ENCODE measurements at regions not wholly inside any gene's neighbourhood (a gene's known extent, or its start where the extent isn't known, plus 50 kb on each side); places are given as distances from the start of the nearest gene placed in this dataset.

DNA sequence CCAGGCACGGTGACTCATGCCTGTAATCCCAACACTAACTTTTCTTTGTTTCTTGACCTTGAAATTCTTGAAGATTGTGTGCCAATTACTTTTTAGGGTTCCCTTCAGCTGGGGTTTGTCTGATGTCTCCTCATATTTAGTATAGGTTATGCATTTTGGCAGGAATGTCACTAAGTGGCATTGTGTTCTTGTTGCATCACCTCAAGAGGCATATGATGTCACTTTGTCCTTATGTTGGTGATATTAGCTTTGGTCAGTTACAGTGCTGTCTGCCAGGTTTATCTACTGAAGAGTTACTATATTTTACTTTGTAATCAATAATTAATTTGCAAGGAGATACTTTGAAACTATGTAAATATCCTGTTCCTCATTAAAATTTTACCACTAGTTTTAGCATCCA is 61.0 kb upstream of the BTG1 start:
- Histone ChIP-seq H3K36me3 (ENCODE audit: control insufficient read depth, insufficient read depth, low read length) (no peaks in the 10 kb centered on the region), H3K4me1 (0 out of 2 replicates have a peak, but pooled peaks cover 3% of the 10 kb centered on the region), H3K27me3 (replicated peaks; ENCODE audit: control insufficient read depth, insufficient read depth, low read length) (no peaks in the 10 kb centered on the region), H3K9me3 (no peaks in the 10 kb centered on the region), H3K4me3 (ENCODE audit: low read depth, low read length) (no peak overlapping the region)
- Mint-ChIP-seq H3K4me3 (ENCODE audit: unreplicated experiment) (no peak overlapping the region), H3K36me3 (ENCODE audit: insufficient read depth, unreplicated experiment) (no peaks in the 10 kb centered on the region), H3K4me1 (ENCODE audit: low read depth, unreplicated experiment) (peaks cover 4% of the 10 kb centered on the region), H3K27me3 (ENCODE audit: insufficient read depth, unreplicated experiment) (no peaks in the 10 kb centered on the region), H3K27ac (ENCODE audit: unreplicated experiment) (peak overlapping the region; percentile 36), H3K9me3 (ENCODE audit: unreplicated experiment) (no peaks in the 10 kb centered on the region)
- no peak for DNase-seq
- ChIA-PET POLR2A (no interaction called here), CTCF (no interaction called here)
- BruUV-seq (replicated peaks) = no TSS peak
- TF ChIP-seq, protein P1, sequence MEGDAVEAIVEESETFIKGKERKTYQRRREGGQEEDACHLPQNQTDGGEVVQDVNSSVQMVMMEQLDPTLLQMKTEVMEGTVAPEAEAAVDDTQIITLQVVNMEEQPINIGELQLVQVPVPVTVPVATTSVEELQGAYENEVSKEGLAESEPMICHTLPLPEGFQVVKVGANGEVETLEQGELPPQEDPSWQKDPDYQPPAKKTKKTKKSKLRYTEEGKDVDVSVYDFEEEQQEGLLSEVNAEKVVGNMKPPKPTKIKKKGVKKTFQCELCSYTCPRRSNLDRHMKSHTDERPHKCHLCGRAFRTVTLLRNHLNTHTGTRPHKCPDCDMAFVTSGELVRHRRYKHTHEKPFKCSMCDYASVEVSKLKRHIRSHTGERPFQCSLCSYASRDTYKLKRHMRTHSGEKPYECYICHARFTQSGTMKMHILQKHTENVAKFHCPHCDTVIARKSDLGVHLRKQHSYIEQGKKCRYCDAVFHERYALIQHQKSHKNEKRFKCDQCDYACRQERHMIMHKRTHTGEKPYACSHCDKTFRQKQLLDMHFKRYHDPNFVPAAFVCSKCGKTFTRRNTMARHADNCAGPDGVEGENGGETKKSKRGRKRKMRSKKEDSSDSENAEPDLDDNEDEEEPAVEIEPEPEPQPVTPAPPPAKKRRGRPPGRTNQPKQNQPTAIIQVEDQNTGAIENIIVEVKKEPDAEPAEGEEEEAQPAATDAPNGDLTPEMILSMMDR (IDR thresholded peaks at IDR 0.05; ENCODE audit: insufficient read depth in 1 of 2, low read depth in 1 of 2, low read length in 1 of 2, severe bottlenecking in 1 of 2, unreplicated experiment in 1 of 2) = no peak
- intact Hi-C loops (cut with micrococcal nuclease; ENCODE audit: unreplicated experiment) = no loop called here

GRCh38 chr12:92206011-92206410 is 60.4 kb upstream of the BTG1 start:
- BruUV-seq (replicated peaks) = no TSS peak
- TF ChIP-seq, protein P1 (IDR thresholded peaks at IDR 0.05; ENCODE audit: insufficient read depth in 1 of 2, low read depth in 1 of 2, low read length in 1 of 2, severe bottlenecking in 1 of 2, unreplicated experiment in 1 of 2) = no peak
- intact Hi-C loops (cut with micrococcal nuclease; ENCODE audit: unreplicated experiment) = no loop called here
- Mint-ChIP-seq H3K9me3 (ENCODE audit: unreplicated experiment) (no peaks in the 10 kb centered on the region), H3K27ac (ENCODE audit: unreplicated experiment) (no peak overlapping the region), H3K36me3 (ENCODE audit: insufficient read depth, unreplicated experiment) (no peaks in the 10 kb centered on the region), H3K4me1 (ENCODE audit: low read depth, unreplicated experiment) (peaks cover 4% of the 10 kb centered on the region), H3K27me3 (ENCODE audit: insufficient read depth, unreplicated experiment) (no peaks in the 10 kb centered on the region), H3K4me3 (ENCODE audit: unreplicated experiment) (no peak overlapping the region)
- no peaks in the 10 kb centered on the region for H3K36me3 ChIP-seq (ENCODE audit: control insufficient read depth, insufficient read depth, low read length)
- H3K4me1 ChIP-seq = 0 out of 2 replicates have a peak, but pooled peaks cover 3% of the 10 kb centered on the region
- no peaks in the 10 kb centered on the region for H3K9me3 ChIP-seq
- no peak overlapping the region for H3K4me3 ChIP-seq (ENCODE audit: low read depth, low read length)
- no peaks in the 10 kb centered on the region for H3K27me3 ChIP-seq (replicated peaks; ENCODE audit: control insufficient read depth, insufficient read depth, low read length)
- DNase-seq = no peak
- ChIA-PET CTCF (no interaction called here), POLR2A (no interaction called here)

DNA sequence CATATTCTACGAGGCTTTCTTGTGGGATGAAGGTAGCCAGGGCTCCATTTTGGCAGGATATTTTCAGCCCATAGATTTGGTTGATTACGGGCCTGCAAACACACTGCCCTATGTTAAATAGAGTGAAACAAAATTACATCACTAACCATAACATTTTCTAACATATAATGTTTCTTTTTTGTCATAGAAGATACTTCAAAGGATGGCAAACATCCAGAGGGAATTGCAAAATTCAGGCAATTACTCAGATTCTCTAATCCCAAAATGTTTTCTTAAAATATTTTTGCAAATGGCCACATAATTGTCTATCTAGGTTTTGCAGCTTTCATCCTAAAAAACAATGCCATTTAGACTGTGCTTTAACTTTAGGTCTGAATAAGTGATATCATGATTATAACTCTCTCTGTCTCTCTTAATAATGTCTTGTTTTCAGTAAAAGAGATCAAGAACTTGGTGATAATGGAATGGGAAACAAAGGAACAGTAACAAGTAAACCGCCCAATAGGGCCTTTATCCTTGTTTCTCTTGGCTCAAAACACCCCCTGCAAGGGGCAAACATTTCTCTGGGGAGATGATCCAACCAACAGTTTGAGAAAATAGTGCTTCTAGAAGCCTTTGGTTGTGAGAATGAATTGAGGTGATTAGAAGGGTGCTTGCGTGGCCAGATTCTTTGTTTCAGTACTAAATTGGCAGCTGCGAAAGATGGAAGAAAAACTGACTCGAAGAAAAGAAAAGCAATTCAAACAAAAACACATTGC is 54.4 kb upstream of the BTG1 start:
- no peak for DNase-seq
- no peaks in the 10 kb centered on the region for H3K4me1 ChIP-seq
- no TSS peak for BruUV-seq (replicated peaks)
- ChIA-PET CTCF (no interaction called here), POLR2A (no interaction called here)
- intact Hi-C loops (cut with micrococcal nuclease; ENCODE audit: unreplicated experiment) = no loop called here
- Mint-ChIP-seq H3K27ac (ENCODE audit: unreplicated experiment) (no peak overlapping the region), H3K9me3 (ENCODE audit: unreplicated experiment) (no peaks in the 10 kb centered on the region), H3K4me1 (ENCODE audit: low read depth, unreplicated experiment) (no peaks in the 10 kb centered on the region), H3K4me3 (ENCODE audit: unreplicated experiment) (no peak overlapping the region), H3K27me3 (ENCODE audit: insufficient read depth, unreplicated experiment) (peaks cover 3% of the 10 kb centered on the region), H3K36me3 (ENCODE audit: insufficient read depth, unreplicated experiment) (no peaks in the 10 kb centered on the region)
- H3K9me3 ChIP-seq = peaks cover 6% of the 10 kb centered on the region; the same call in 1 of the 2 replicates
- no peaks in the 10 kb centered on the region for H3K27me3 ChIP-seq (replicated peaks; ENCODE audit: control insufficient read depth, insufficient read depth, low read length)
- TF ChIP-seq, protein P1 (IDR thresholded peaks at IDR 0.05; ENCODE audit: insufficient read depth in 1 of 2, low read depth in 1 of 2, low read length in 1 of 2, severe bottlenecking in 1 of 2, unreplicated experiment in 1 of 2) = no peak
- no peak overlapping the region for H3K4me3 ChIP-seq (ENCODE audit: low read depth, low read length)
- no peaks in the 10 kb centered on the region for H3K36me3 ChIP-seq (ENCODE audit: control insufficient read depth, insufficient read depth, low read length)

Measured in Caco-2 (cell line).